PC-9 (cell line): ENCODE measurements at regions not wholly inside any gene's neighbourhood (a gene's known extent, or its start where the extent isn't known, plus 50 kb on each side); places are given as distances from the start of the nearest gene placed in this dataset.
A peak's percentile ranks its signal among the peaks of the same experiment; 100 is the strongest.

ENCODE experiments used
- EZH2 ChIP-seq: fragments of 200-600 bp; sonication (generic); IDR thresholded peaks from 2 replicates; pipeline ENCODE4 v1.8.0; 2017; ENCODE audit warnings: antibody characterized with exemption, low read depth
- TF ChIP-seq, protein P1 (sequence below): fragments of 200-600 bp; sonication (generic); conservative IDR thresholded peaks from 2 replicates; pipeline ENCODE4 v1.6.1; 2017; ENCODE audit warnings: mixed run types, antibody characterized with exemption, mild to moderate bottlenecking, moderate library complexity

DNA sequence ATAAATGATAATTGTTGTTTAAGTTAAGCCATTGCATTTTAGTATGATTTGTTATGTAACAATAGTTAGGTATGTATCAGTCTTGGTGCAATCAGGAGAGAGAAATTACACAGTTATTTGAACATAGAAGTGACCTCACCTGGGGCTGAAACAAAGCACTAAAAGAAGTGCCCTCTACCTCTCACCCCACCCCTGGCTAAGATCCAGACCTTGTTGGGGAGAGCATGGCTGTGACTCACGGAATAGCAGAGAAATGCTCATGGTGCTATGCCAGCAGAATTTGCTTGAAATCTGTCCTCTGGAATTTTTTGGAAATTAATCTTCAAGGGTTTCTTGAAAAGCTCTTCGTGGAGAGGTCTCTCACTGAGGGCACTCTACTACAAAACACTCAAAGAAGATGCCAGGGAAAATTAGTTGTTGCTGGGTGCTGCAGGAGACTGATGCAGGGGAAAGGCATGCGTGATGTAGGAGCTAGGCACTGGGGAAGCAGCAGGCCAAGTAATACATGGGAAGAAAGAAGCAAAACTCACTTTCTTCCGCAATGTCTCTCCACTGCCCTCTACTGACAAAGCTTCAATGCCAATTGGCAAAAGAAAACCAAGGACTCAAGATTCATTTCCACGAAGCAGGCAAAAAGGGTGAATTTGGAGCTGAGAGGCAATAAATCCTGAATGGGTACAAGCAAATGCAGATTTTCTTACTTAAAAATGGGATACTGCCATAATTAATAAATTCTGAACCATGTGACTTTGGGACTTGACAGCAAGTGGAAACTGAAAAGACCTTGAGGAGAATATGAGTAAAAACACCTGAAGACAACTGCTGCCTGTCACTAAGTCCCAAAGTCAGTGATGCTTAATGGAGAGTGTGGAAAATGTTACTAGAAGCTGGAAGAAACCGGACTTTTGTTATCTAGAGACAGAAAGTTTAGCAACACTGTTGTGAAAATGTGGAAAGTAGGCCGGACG, 136.3 kb upstream of the ZNF184 start:
- TF ChIP-seq, protein P1, sequence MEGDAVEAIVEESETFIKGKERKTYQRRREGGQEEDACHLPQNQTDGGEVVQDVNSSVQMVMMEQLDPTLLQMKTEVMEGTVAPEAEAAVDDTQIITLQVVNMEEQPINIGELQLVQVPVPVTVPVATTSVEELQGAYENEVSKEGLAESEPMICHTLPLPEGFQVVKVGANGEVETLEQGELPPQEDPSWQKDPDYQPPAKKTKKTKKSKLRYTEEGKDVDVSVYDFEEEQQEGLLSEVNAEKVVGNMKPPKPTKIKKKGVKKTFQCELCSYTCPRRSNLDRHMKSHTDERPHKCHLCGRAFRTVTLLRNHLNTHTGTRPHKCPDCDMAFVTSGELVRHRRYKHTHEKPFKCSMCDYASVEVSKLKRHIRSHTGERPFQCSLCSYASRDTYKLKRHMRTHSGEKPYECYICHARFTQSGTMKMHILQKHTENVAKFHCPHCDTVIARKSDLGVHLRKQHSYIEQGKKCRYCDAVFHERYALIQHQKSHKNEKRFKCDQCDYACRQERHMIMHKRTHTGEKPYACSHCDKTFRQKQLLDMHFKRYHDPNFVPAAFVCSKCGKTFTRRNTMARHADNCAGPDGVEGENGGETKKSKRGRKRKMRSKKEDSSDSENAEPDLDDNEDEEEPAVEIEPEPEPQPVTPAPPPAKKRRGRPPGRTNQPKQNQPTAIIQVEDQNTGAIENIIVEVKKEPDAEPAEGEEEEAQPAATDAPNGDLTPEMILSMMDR, result peak; percentile 77
- TF ChIP-seq EZH2, result no peak
